ENCODE measurements at regions not wholly inside any gene's neighbourhood (a gene's known extent, or its start where the extent isn't known, plus 50 kb on each side); places are given as distances from the start of the nearest gene placed in this dataset.

DNA sequence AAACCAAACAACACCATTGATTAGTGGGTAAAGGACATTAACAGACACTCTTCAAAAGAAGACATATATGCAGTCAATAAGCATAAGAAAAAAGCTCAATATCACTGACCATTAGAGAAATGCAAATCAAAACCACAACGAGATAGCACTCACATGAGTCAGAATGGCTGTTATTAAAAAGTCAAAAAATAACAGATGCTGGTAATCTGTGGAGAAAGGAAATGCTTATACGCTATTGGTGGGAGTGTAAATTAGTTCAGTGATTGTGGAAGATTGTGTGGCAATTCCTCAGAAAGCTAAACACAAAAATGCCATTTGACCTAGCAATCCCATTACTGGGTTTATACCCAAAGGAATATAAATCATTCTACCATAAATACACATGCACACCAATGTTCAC is 182.6 kb downstream of the TRPC6 start:
- DNase-seq (ENCODE audit: low spot score), result no peak

DNA sequence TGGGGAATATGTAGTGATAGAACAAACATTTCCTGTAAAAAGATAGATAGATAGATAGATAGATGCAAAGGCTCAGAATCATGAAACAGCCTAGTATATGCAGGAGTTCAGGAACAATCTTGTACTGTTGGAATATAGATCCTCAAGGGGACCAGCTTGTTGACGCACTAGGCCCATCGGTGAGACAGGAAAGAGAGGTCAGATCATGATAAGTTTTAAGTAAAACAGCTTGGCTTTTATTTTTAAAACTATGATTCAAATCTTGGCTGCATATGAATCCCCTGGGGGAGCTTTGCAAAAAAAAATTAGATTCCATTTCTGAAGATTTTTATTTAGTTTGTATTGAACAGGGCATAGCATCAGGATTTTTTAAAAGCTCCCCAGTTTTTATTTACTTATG is 185.8 kb downstream of the TRPC6 start:
- DNase-seq (ENCODE audit: low spot score), result no peak

- DNase-seq (ENCODE audit: low spot score), result no peak
These were observed 193.3 kb downstream of the TRPC6 start for GRCh38 chr11:101390539-101390938.

GRCh38 chr11:101369835-101370234 is 214.0 kb downstream of the TRPC6 start:
- DNase-seq (ENCODE audit: low spot score), result no peak

- DNase-seq (ENCODE audit: low spot score), result no peak
These were observed 220.0 kb downstream of the TRPC6 start for GRCh38 chr11:101363706-101364275.

GRCh38 chr11:101362643-101363042 is 221.2 kb downstream of the TRPC6 start:
- no peak for DNase-seq (ENCODE audit: low spot score)

GRCh38 chr11:101357771-101358170 is 226.0 kb downstream of the TRPC6 start:
- no peak for DNase-seq (ENCODE audit: low spot score)

- no peak for DNase-seq (ENCODE audit: low spot score)
These were observed 225.2 kb upstream of the PGR start for GRCh38 chr11:101354801-101355200.

DNA sequence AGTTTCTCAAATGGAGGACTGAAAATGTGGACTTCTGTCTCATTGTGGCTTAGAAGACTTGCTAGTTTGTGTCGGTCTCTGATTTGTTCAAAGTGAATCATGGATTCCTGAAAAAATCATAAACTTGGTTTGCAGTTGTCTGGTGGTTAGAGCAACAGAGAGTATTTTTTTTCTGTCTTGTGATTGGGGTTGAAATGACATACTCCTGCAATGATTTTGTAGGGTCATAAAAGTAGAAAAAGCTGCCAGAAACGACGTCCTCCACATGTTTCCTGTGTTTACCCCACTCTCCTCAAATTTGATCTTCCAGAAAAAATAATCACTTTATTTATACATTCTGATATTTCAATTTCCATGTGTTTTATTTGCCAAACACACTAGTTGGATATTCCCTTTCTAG is 219.2 kb upstream of the PGR start:
- DNase-seq (ENCODE audit: low spot score), result no peak

DNA sequence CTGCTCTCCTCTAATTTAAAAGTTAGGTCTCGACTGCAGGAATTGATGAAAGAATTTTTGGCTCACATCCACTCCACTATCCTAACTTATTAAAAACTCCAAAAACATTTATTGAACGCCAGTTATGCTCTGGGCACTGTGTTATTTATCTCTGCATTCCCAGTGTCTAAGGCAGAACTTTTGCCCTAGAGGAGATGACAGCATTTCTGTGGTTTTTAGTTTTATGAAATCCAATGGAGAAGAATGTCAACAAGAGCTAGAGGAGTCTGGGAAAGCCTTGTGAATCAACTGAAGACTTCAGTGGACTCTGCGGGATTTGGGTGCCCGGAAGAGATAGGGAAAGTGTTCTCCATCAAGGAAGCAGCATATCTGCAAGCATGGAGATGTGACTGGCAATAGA is 217.0 kb upstream of the PGR start:
- DNase-seq (ENCODE audit: low spot score), result no peak

- DNase-seq (ENCODE audit: low spot score), result no peak
These were observed 216.3 kb upstream of the PGR start for GRCh38 chr11:101345891-101346290.

DNA sequence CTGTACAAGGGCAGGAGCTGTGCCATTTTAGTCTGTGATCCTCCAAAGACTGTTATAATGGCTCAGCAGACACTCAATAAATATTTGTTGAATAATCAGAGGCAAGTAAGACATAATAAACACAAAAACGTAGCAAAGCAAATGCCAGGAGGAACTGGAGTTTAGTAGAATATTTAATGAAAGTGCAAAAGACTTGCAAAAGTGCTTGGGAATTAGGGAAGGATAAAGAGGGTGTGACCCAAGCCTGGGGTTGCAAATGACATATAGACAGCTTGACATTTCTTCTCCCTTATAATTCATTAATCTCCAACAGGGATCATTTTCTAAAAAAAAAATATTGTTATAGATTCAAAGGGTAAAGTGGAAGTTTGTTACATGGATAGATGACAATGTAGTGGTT is 212.7 kb upstream of the PGR start:
- DNase-seq (ENCODE audit: low spot score), result no peak

DNA sequence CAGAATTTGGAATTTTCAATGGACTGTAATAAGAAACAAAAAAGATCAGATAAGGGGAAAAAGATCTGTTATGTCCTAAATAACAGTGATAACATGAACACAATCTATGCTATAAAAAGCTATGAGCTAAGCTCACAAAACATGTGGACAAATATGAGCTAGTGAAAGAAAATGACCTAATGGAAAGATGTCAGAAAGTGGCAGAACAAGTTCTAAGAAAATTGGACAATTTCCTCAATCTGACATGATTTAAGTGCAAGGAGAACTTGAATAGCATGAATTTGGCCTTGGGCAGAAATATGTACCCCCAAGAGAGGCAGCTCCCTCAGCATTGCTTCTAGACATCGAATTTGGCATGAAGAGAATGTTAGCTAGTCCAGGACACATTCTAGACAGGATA is 212.0 kb upstream of the PGR start:
- no peak for DNase-seq (ENCODE audit: low spot score)

DNA sequence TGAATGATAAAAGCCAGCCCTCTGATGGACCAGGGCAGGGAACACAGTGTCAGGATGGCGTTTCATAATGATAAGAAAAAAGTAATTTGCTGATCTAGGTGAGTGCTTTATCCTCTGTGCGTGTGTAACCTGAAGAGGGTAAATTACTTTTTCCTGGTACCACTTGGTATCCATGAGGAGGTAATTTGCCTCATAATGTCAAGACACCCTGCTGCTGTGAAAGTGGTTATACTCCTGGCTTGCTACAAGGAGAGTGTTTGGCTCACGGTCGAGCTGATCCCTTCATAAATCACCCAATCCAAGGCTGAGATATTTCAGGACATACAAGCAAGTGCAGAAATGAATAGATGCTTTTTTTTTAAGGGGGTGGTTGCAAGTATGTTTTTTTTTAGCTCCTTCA is 207.2 kb upstream of the PGR start:
- DNase-seq (ENCODE audit: low spot score), result peak; percentile 34

GRCh38 chr11:101336155-101336554 is 206.5 kb upstream of the PGR start:
- no peak for DNase-seq (ENCODE audit: low spot score)

- no peak for DNase-seq (ENCODE audit: low spot score)
These were observed 205.0 kb upstream of the PGR start for GRCh38 chr11:101334581-101334980.

DNA sequence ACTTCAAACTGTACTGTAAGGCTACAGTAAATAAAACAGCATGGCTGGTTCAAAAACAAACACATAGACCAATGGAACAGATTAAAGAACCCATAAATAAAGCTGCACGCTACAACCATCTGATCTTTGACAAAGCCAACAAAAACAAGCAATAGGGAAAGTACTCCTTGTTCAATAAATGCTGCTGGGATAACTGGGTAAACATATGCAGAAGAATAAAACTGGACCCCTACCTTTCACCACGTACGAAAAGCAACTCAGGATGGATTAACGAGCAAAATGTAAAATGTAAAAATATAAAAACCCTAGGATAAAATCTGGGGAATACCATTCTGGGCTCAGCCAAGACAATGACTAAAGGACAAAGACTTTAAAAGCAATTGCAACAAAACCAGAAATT is 201.8 kb upstream of the PGR start:
- no peak for DNase-seq (ENCODE audit: low spot score)

DNA sequence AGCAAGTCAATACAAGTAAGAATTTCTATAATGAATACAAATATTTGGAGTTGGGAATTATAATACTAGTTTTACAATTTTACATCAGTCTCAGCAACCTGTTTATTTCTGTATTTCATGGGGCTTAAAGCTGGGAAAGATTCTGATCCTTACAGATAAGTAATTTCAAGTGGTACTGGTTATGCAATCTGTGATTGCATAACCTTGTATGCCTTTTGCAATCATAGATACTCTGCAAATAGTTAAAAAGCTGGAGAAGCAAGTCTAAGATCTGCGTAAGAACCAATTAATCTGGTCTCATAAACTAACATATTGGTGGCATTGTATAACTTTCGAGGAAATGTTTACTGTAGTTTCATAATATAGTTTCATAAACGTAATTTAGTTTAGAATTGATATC is 198.3 kb upstream of the PGR start:
- no peak for DNase-seq (ENCODE audit: low spot score)

DNA sequence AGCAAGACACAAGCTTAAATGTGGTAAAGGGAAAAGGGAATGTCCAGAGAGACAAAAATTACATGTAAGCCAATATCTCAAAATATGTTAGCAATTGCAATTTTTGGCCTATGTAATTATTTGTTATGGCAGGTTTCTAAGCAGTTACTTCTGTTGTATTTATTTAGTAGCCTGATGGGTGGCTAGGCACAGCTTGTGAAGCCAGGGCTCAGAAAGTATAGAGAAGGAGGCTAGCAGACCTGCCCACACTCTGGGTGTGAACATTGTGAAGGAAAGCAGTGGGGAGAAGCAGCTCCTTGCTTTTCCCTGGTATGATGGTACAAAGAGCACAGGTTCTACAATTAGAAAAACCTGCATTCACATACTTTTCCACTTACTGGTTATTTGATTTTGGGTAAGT is 196.5 kb upstream of the PGR start:
- DNase-seq (ENCODE audit: low spot score), result no peak

GRCh38 chr11:101323997-101324396 is 194.4 kb upstream of the PGR start:
- DNase-seq (ENCODE audit: low spot score), result no peak

GRCh38 chr11:101321222-101321621 is 191.6 kb upstream of the PGR start:
- DNase-seq (ENCODE audit: low spot score), result peak; percentile 18

DNA sequence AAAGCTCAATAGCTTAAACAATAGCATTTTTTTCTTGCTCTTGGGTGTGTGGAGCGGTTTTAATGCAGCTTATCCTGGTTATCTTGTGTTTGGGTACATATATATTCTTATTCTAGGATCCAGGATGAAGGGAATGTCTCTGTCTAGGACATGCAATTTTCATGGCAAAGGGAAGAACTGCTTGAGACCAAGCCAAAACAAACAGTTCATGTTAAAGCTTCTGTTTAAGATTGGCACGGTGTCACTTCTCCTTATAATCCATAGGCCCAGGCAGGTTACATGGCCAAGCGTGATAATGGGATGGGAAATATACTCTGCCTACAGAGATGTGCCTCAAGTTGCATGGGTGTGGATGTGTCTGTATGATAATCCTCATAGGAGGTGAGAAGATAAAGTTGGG is 177.1 kb upstream of the PGR start:
- no peak for DNase-seq (ENCODE audit: low spot score)

DNA sequence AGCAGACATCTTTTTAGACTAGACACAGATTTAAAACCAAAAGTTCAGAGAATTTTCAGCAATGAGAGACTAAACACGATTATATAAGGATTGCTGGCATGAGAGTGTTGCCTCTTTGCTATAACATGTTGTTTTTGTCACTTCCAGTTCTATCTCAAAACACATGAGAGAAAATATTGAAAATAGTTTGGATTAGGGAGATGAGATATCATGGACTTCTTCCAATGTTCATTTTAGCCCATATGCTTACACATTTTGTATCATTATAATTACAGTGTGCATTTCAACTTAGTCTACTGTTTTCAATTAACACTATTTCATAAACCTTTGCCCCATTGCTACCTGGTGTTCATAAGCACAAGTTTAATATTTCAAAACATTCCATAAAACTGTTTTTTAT is 175.9 kb upstream of the PGR start:
- no peak for DNase-seq (ENCODE audit: low spot score)

GRCh38 chr11:101299210-101299609 is 169.6 kb upstream of the PGR start:
- no peak for DNase-seq (ENCODE audit: low spot score)

DNA sequence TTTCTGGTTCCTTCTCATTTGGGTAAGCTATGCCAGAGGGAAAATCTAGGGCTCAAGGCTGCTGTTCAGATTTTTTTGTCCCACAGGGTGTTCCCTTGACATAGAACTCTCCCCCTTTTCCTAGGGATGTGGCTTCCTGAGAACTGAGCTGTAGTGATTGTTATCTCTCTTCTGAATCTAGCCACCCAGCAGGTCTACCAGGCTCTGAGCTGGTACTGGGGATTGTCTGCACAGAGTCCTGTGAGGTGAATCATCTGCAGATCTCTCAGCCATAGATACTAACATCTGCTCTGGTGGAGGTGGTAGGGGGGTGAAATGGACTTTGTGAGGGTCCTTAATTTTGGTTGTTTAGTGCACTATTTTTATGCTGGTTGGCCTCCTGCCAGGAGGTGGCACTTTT is 167.3 kb upstream of the PGR start:
- no peak for DNase-seq (ENCODE audit: low spot score)

Data from iPS-NIHi11 (cell line).